A549 (cell line): ENCODE measurements at regions not wholly inside any gene's neighbourhood (a gene's known extent, or its start where the extent isn't known, plus 50 kb on each side); places are given as distances from the start of the nearest gene placed in this dataset.

ENCODE experiments used
- ATAC-seq, 2 experiments: fragments of 200-7000 bp in 1 of 2; fragments of >200 bp in 1 of 2; cut with Nextera tagmentation in 1 of 2; cut with Tn5 transposase in 1 of 2; 3 replicates each; pipeline versions ENCODE4 v1.8.0 to v1.9.1; 2018 to 2020; ENCODE audit warnings: mild to moderate bottlenecking in 1 of 2, moderate library complexity in 1 of 2
- CTCF ChIA-PET: fragments of 300-600 bp; sonication (Branson Sonifier 250); formaldehyde crosslinking; extraction: SDS; loops from one replicate; lab custom pipeline; 2021; ENCODE audit warnings: antibody characterized with exemption, inconsistent platforms; lab: Yijun Ruan, JAX
- POLR2A ChIA-PET: fragments of 350-600 bp; formaldehyde crosslinking; extraction: SDS; loops from one replicate; lab custom pipeline; 2021; ENCODE audit warnings: antibody characterized with exemption, inconsistent platforms; lab: Yijun Ruan, JAX
- DNase-seq, 2 experiments: peaks; one replicate each; pipeline versions ENCODE4 v3.0.0 to v3.0.0-alpha.2; 2011 to 2016; ENCODE audit warnings: low read depth in 1 of 2, low spot score in 1 of 2
- FAIRE-seq: peaks from 2 replicates; lab custom pipeline; 2011; peaks lifted over from hg19 to GRCh38; lab: Jason Lieb, UNC
- H3K27ac ChIP-seq, 2 experiments: fragments of >200 bp; sonication (Bioruptor Twin); formaldehyde crosslinking; 3 replicates each; pipeline ENCODE4 v1.5.1; 2016 to 2017
- H3K4me1 ChIP-seq: fragments of >200 bp; sonication (Bioruptor Twin); formaldehyde crosslinking; 3 replicates; pipeline ENCODE4 v1.6.1; 2016
- H3K4me2 ChIP-seq: fragments of >200 bp; sonication (Bioruptor Twin); formaldehyde crosslinking; 3 replicates; pipeline ENCODE4 v1.6.1; 2016
- H3K4me3 ChIP-seq: fragments of >200 bp; sonication (Bioruptor Twin); formaldehyde crosslinking; 3 replicates; pipeline ENCODE4 v1.5.1; 2016
- H3K9me3 ChIP-seq: fragments of >200 bp; sonication (Bioruptor Twin); formaldehyde crosslinking; 3 replicates; pipeline ENCODE4 v1.6.1; 2016
- BHLHE40 ChIP-seq: IDR thresholded peaks from 2 replicates; pipeline ENCODE4 v1.6.1; 2012; ENCODE audit warnings: low read depth, low read length, inconsistent platforms
- CBX2 ChIP-seq: fragments of 200-600 bp; sonication (generic); IDR thresholded peaks from 2 replicates; pipeline ENCODE4 v1.6.1; 2016; ENCODE audit warnings: low read depth, mild to moderate bottlenecking, borderline replicate concordance
- CEBPB ChIP-seq, 2 experiments: fragments of >200 bp in 1 of 2; sonication (Bioruptor Twin) in 1 of 2; formaldehyde crosslinking in 1 of 2; IDR thresholded peaks; 2 replicates each; pipeline ENCODE4 v1.6.1; 2012 to 2016
- CHD2 ChIP-seq: fragments of 150-350 bp; IDR thresholded peaks from 2 replicates; pipeline ENCODE4 v1.6.1; 2014; ENCODE audit warnings: low read length; ENCODE audit not compliant: partially characterized antibody
- EHMT2 ChIP-seq: fragments of 200-600 bp; sonication (generic); IDR thresholded peaks from 2 replicates; pipeline ENCODE4 v1.6.1; 2016; ENCODE audit warnings: antibody characterized with exemption, low read depth, mild to moderate bottlenecking, moderate library complexity
- FOSB ChIP-seq: fragments of 250-450 bp; sonication (Bioruptor Pico); IDR thresholded peaks from 2 replicates; pipeline ENCODE4 v1.5.0; 2020; ENCODE audit warnings: mild to moderate bottlenecking, moderate library complexity
- FOXS1 ChIP-seq: fragments of 250-450 bp; sonication (Bioruptor Pico); IDR thresholded peaks from 2 replicates; pipeline ENCODE4 v1.5.0; 2020; ENCODE audit warnings: mild to moderate bottlenecking, moderate library complexity
- HES2 ChIP-seq: fragments of >200 bp; sonication (Bioruptor Twin); formaldehyde crosslinking; IDR thresholded peaks from 2 replicates; pipeline ENCODE4 v1.6.1; 2016
- HEYL ChIP-seq: fragments of 250-450 bp; sonication (Bioruptor Pico); IDR thresholded peaks from 2 replicates; pipeline ENCODE4 v1.8.0; 2021; ENCODE audit warnings: mild to moderate bottlenecking, moderate library complexity
- HOXB13 ChIP-seq: fragments of 250-450 bp; sonication (Bioruptor Pico); IDR thresholded peaks from 2 replicates; pipeline ENCODE4 v1.5.0; 2020; ENCODE audit warnings: low read depth, mild to moderate bottlenecking, moderate library complexity
- HOXB5 ChIP-seq: fragments of 250-450 bp; sonication (Bioruptor Pico); IDR thresholded peaks from 2 replicates; pipeline ENCODE4 v1.5.0; 2020; ENCODE audit warnings: mild to moderate bottlenecking, moderate library complexity
- JUN ChIP-seq, 2 experiments: fragments of >200 bp; sonication (Bioruptor Twin); formaldehyde crosslinking; IDR thresholded peaks; 2 replicates in 1 of 2; 3 replicates in 1 of 2; pipeline ENCODE4 v1.6.1; 2016 to 2017
- KDM1A ChIP-seq: fragments of 200-600 bp; sonication (generic); IDR thresholded peaks from 2 replicates; pipeline ENCODE4 v1.6.1; 2016; ENCODE audit warnings: low read depth, mild to moderate bottlenecking
- KDM5A ChIP-seq: fragments of 200-600 bp; sonication (generic); IDR thresholded peaks from 2 replicates; pipeline ENCODE4 v1.6.1; 2016; ENCODE audit warnings: antibody characterized with exemption, mild to moderate bottlenecking
- MAFK ChIP-seq: fragments of 450-650 bp; IDR thresholded peaks from 2 replicates; pipeline ENCODE4 v1.6.1; 2014; ENCODE audit not compliant: partially characterized antibody
- POLR2A ChIP-seq: IDR thresholded peaks from 2 replicates; pipeline ENCODE4 v1.6.1; 2012; ENCODE audit warnings: mild to moderate bottlenecking, low read length
- POLR2AphosphoS2 ChIP-seq: conservative IDR thresholded peaks from 2 replicates; pipeline ENCODE4 v1.6.1; 2012; ENCODE audit warnings: low read length, improper control_type of control experiment, inconsistent platforms
- REST ChIP-seq: fragments of 200-600 bp; sonication (generic); IDR thresholded peaks from 2 replicates; pipeline ENCODE4 v1.6.1; 2016; ENCODE audit warnings: antibody characterized with exemption, mild to moderate bottlenecking, moderate library complexity
- RNF2 ChIP-seq: fragments of 200-600 bp; sonication (generic); IDR thresholded peaks from 2 replicates; pipeline ENCODE4 v1.6.1; 2016; ENCODE audit warnings: low read depth, mild to moderate bottlenecking, antibody characterized with exemption, moderate library complexity, borderline replicate concordance
- TP53 ChIP-seq: fragments of 250-450 bp; sonication (Bioruptor Pico); IDR thresholded peaks from 2 replicates; pipeline ENCODE4 v1.5.0; 2021; ENCODE audit warnings: mild to moderate bottlenecking, moderate library complexity
- ZNF302 ChIP-seq: fragments of 250-450 bp; sonication (Bioruptor Pico); IDR thresholded peaks from 2 replicates; pipeline ENCODE4 v1.9.0; 2021; ENCODE audit warnings: inconsistent platforms, mild to moderate bottlenecking, moderate library complexity
- WGBS: methylation state at CpG from one replicate; pipeline ENCODE4 v1.1.6; 2017; ENCODE audit errors: missing lambda C conversion rate; 5-methylcytosine and 5-hydroxymethylcytosine counted together
- TF ChIP-seq, protein P1 (sequence below): IDR thresholded peaks from 2 replicates; pipeline ENCODE4 v1.6.1; 2012
- TF ChIP-seq, protein P2 (sequence below): fragments of 250-450 bp; sonication (Bioruptor Pico); IDR thresholded peaks from 2 replicates; pipeline ENCODE4 v1.5.0; 2021; ENCODE audit warnings: mild to moderate bottlenecking, moderate library complexity, borderline replicate concordance
- TF ChIP-seq, protein P3 (sequence below): fragments of 450-650 bp; IDR thresholded peaks from 2 replicates; pipeline ENCODE4 v1.6.1; 2014; ENCODE audit warnings: antibody characterized with exemption

- TF ChIP-seq REST (no peak), ZNF302 (no peak), POLR2AphosphoS2 (no peak)
These were observed 96.3 kb downstream of the MRPL14 start (continued) for GRCh38 chr6:44030812-44031454.

DNA sequence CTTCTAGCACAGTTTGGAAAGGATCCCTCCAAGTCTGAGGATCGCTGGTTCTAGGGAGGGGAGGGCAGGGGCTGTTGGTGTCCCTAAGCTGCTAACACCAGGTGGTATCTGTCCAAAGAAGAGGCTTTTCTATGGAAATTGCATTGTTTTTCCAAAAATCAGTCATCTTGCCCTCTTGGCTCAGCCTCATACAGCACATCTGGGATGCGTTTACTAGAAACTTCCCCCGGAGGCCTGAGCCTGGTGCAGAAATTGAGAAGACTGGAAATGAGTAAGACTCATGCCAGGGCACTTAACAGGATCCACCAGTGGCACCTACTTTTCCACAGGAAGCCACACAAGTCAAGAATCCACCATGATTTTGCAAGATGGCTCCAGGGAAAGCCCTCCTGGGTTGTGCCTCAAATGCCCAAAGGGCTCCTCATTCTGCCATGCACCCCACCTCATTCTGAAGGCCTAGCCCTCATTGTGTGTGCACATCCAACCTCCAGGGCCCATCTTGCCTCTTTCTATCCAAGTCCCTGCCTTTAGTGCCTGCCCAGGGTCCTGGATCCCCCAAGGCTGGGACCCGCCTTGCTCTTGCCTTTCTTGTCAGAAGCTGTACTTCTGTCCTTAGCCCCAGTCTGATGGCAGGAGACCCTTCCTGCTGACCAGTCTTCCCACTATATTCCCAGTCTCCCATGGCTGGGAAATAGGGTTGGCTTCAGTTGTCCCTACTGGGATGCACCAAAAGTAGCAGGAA, 97.6 kb downstream of the MRPL14 start:
- ChIA-PET POLR2A (no interaction called here), CTCF (no interaction called here)
- Histone ChIP-seq H3K4me1 (peaks cover 23% of the 10 kb centered on the region), H3K27ac (no peak overlapping the region), H3K4me3 (no peak overlapping the region), H3K4me2 (no peak overlapping the region), H3K9me3 (no peaks in the 10 kb centered on the region)
- DNase-seq (no peak), FAIRE-seq (no peak), ATAC-seq (no peak)
- 93% methylated on average over 4 of the region's 4 CpGs for WGBS
- no peak for TF ChIP-seq FOSB (CRISPR knock-in tag)
- no peak for TF ChIP-seq POLR2AphosphoS2
- no peak for TF ChIP-seq POLR2A
- no peak for TF ChIP-seq CEBPB (IDR thresholded peaks at IDR 0.05)
- TF ChIP-seq, protein P1, sequence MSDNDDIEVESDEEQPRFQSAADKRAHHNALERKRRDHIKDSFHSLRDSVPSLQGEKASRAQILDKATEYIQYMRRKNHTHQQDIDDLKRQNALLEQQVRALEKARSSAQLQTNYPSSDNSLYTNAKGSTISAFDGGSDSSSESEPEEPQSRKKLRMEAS, result no peak
- TF ChIP-seq MAFK, result no peak
- TF ChIP-seq JUN (IDR thresholded peaks at IDR 0.05), result no peak
- TF ChIP-seq BHLHE40, result no peak

- Histone ChIP-seq H3K27ac (no peak overlapping the region), H3K4me2 (no peak overlapping the region), H3K4me1 (peaks cover 18% of the 10 kb centered on the region), H3K9me3 (no peaks in the 10 kb centered on the region), H3K4me3 (no peak overlapping the region)
- ChIA-PET CTCF (interaction anchor here (1.1 to 1.3 kb wide), 2 partner anchors 9 to 168 kb away, joined by 3 read pairs; no protein-coding TSS in a partner anchor), POLR2A (no interaction called here)
- DNase-seq (no peak), FAIRE-seq (no peak), ATAC-seq (peak in 1 of 2 experiments; percentile 24; a peak in 1 of 6 replicates)
- 86% methylated on average over 3 of the region's 3 CpGs for WGBS
- TF ChIP-seq, protein P1, result no peak
- TF ChIP-seq HOXB13 (CRISPR knock-in tag) (no peak), RNF2 (no peak), HES2 (no peak), EHMT2 (no peak), FOXS1 (no peak), KDM5A (no peak), POLR2AphosphoS2 (no peak), TP53 (CRISPR knock-in tag) (no peak), HOXB5 (CRISPR knock-in tag) (no peak), CBX2 (no peak), CHD2 (no peak), HEYL (CRISPR knock-in tag) (no peak), BHLHE40 (no peak), KDM1A (no peak), CEBPB (IDR thresholded peaks at IDR 0.05) (no peak)
- TF ChIP-seq, protein P2, sequence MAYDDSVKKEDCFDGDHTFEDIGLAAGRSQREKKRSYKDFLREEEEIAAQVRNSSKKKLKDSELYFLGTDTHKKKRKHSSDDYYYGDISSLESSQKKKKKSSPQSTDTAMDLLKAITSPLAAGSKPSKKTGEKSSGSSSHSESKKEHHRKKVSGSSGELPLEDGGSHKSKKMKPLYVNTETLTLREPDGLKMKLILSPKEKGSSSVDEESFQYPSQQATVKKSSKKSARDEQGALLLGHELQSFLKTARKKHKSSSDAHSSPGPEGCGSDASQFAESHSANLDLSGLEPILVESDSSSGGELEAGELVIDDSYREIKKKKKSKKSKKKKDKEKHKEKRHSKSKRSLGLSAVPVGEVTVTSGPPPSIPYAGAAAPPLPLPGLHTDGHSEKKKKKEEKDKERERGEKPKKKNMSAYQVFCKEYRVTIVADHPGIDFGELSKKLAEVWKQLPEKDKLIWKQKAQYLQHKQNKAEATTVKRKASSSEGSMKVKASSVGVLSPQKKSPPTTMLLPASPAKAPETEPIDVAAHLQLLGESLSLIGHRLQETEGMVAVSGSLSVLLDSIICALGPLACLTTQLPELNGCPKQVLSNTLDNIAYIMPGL, result no peak
- TF ChIP-seq, protein P3, sequence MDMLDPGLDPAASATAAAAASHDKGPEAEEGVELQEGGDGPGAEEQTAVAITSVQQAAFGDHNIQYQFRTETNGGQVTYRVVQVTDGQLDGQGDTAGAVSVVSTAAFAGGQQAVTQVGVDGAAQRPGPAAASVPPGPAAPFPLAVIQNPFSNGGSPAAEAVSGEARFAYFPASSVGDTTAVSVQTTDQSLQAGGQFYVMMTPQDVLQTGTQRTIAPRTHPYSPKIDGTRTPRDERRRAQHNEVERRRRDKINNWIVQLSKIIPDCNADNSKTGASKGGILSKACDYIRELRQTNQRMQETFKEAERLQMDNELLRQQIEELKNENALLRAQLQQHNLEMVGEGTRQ, result no peak
These were observed 98.4 kb downstream of the MRPL14 start for GRCh38 chr6:44028789-44029310.
